Mesenteric fat pad (tissue), 1 donor: ENCODE measurements at regions not wholly inside any gene's neighbourhood (a gene's known extent, or its start where the extent isn't known, plus 50 kb on each side); places are given as distances from the start of the nearest gene placed in this dataset.
A peak's percentile ranks its signal among the peaks of the same experiment; 100 is the strongest.

Experiments used
- DNase-seq: peaks from one replicate; pipeline ENCODE4 v3.0.0-alpha.2; 2020; ENCODE audit warnings: low spot score
- donor health status: DM: yes; HTN: yes; CAD: no.

GRCh38 chr6:30396833-30397479 is 52.0 kb downstream of the RPP21 start:
- DNase-seq, result peak; percentile 94

- no peak for DNase-seq
Observed at GRCh38 chr6:30397697-30398096, 52.7 kb downstream of the RPP21 start.

GRCh38 chr6:30399390-30400058 is 54.6 kb downstream of the RPP21 start:
- no peak for DNase-seq

- DNase-seq, result no peak
Observed at GRCh38 chr6:30405934-30406333, 61.0 kb downstream of the RPP21 start.

GRCh38 chr6:30409184-30409583 is 64.2 kb downstream of the RPP21 start:
- no peak for DNase-seq

GRCh38 chr6:30411515-30412207 is 66.7 kb downstream of the RPP21 start:
- DNase-seq, result no peak

GRCh38 chr6:30418448-30418847 is 70.9 kb upstream of the HLA-E start:
- DNase-seq, result no peak

- no peak for DNase-seq
Observed at GRCh38 chr6:30424549-30424948, 64.8 kb upstream of the HLA-E start.
